ENCODE measurements at regions not wholly inside any gene's neighbourhood (a gene's known extent, or its start where the extent isn't known, plus 50 kb on each side); places are given as distances from the start of the nearest gene placed in this dataset.

- Histone ChIP-seq H3K27me3 (ENCODE audit: control insufficient read depth in 3 of 3, insufficient read depth in 3 of 3, low read depth in 1 of 3, low read length in 3 of 3) (no peaks in the 10 kb centered on the region), H3K79me1 (ENCODE audit: low read depth, low read length) (no peaks in the 10 kb centered on the region), H2AFZ (ENCODE audit: low read length) (no peak overlapping the region), H2BK12ac (ENCODE audit: low read length) (no peak overlapping the region), H3K27ac (replicated peaks; ENCODE audit: low read length) (no peak overlapping the region), H2BK5ac (ENCODE audit: low read length) (no peak overlapping the region), H4K8ac (ENCODE audit: low read depth, low read length) (no peak overlapping the region), H3K4ac (ENCODE audit: low read length) (no peak overlapping the region), H2AK5ac (ENCODE audit: low read depth, low read length) (no peak overlapping the region), H3K9ac (ENCODE audit: low read depth, low read length, poor library complexity) (no peak overlapping the region), H3K9me3 (replicated peaks in 1 of 2; ENCODE audit: control insufficient read depth in 2 of 2, insufficient read depth in 1 of 2, low read depth in 1 of 2, low read length in 2 of 2) (peaks cover 2 to 4% of the 10 kb centered on the region in 2 donors), H2BK15ac (ENCODE audit: low read length) (no peak overlapping the region), H3K18ac (ENCODE audit: low read length) (no peak overlapping the region), H4K91ac (ENCODE audit: low read depth, low read length, poor library complexity) (no peak overlapping the region), H3K23ac (ENCODE audit: low read depth, low read length, poor library complexity) (no peak overlapping the region), H3K36me3 (replicated peaks in 1 of 2; ENCODE audit: control insufficient read depth in 2 of 2, insufficient read depth in 2 of 2, low read length in 2 of 2) (no peaks in the 10 kb centered on the region), H3K4me1 (ENCODE audit: control insufficient read depth in 2 of 2, insufficient read depth in 1 of 2, low read depth in 1 of 2, low read length in 2 of 2) (peaks cover 5 to 11% of the 10 kb centered on the region in 2 donors), H2BK120ac (ENCODE audit: low read depth, low read length) (no peak overlapping the region), H3K4me3 (ENCODE audit: low read length in 2 of 2) (no peak overlapping the region), H3K14ac (ENCODE audit: low read length) (no peak overlapping the region), H3K4me2 (ENCODE audit: insufficient read depth, low read length, poor library complexity, severe bottlenecking) (no peak overlapping the region)
- WGBS, 2 donors (ENCODE audit: extremely low coverage in 2 of 2, insufficient read length in 2 of 2, insufficient replicate concordance in 1 of 2), result no CpG with 5 or more reads among the region's 4 CpGs
- no peak for DNase-seq (ENCODE audit: low spot score)
Observed at GRCh38 chr18:43642727-43643330, 365.5 kb upstream of the SYT4 start.

GRCh38 chr18:43648002-43648401 is 370.7 kb upstream of the SYT4 start:
- Histone ChIP-seq H3K9me3 (replicated peaks in 1 of 2; ENCODE audit: control insufficient read depth in 2 of 2, insufficient read depth in 1 of 2, low read depth in 1 of 2, low read length in 2 of 2) (no peaks in the 10 kb centered on the region), H3K27ac (replicated peaks; ENCODE audit: low read length) (no peak overlapping the region), H3K23ac (ENCODE audit: low read depth, low read length, poor library complexity) (no peak overlapping the region), H2AFZ (ENCODE audit: low read length) (no peak overlapping the region), H3K4ac (ENCODE audit: low read length) (no peak overlapping the region), H3K18ac (ENCODE audit: low read length) (no peak overlapping the region), H3K27me3 (ENCODE audit: control insufficient read depth in 3 of 3, insufficient read depth in 3 of 3, low read depth in 1 of 3, low read length in 3 of 3) (no peaks in the 10 kb centered on the region), H3K4me1 (ENCODE audit: control insufficient read depth in 2 of 2, insufficient read depth in 1 of 2, low read depth in 1 of 2, low read length in 2 of 2) (peaks cover 0 to 7% of the 10 kb centered on the region in 2 donors), H2AK5ac (ENCODE audit: low read depth, low read length) (no peak overlapping the region), H2BK120ac (ENCODE audit: low read depth, low read length) (no peak overlapping the region), H4K91ac (ENCODE audit: low read depth, low read length, poor library complexity) (no peak overlapping the region), H2BK15ac (ENCODE audit: low read length) (no peak overlapping the region), H2BK12ac (ENCODE audit: low read length) (no peak overlapping the region), H3K4me2 (ENCODE audit: insufficient read depth, low read length, poor library complexity, severe bottlenecking) (no peak overlapping the region), H3K36me3 (replicated peaks in 1 of 2; ENCODE audit: control insufficient read depth in 2 of 2, insufficient read depth in 2 of 2, low read length in 2 of 2) (no peaks in the 10 kb centered on the region), H2BK5ac (ENCODE audit: low read length) (no peak overlapping the region), H3K4me3 (ENCODE audit: low read length in 2 of 2) (no peak overlapping the region), H3K14ac (ENCODE audit: low read length) (no peak overlapping the region), H3K79me1 (ENCODE audit: low read depth, low read length) (no peaks in the 10 kb centered on the region), H3K9ac (ENCODE audit: low read depth, low read length, poor library complexity) (no peak overlapping the region), H4K8ac (ENCODE audit: low read depth, low read length) (no peak overlapping the region)
- no CpG with 5 or more reads among the region's 2 CpGs for WGBS, 2 donors (ENCODE audit: extremely low coverage in 2 of 2, insufficient read length in 2 of 2, insufficient replicate concordance in 1 of 2)
- DNase-seq (ENCODE audit: low spot score), result no peak

DNA sequence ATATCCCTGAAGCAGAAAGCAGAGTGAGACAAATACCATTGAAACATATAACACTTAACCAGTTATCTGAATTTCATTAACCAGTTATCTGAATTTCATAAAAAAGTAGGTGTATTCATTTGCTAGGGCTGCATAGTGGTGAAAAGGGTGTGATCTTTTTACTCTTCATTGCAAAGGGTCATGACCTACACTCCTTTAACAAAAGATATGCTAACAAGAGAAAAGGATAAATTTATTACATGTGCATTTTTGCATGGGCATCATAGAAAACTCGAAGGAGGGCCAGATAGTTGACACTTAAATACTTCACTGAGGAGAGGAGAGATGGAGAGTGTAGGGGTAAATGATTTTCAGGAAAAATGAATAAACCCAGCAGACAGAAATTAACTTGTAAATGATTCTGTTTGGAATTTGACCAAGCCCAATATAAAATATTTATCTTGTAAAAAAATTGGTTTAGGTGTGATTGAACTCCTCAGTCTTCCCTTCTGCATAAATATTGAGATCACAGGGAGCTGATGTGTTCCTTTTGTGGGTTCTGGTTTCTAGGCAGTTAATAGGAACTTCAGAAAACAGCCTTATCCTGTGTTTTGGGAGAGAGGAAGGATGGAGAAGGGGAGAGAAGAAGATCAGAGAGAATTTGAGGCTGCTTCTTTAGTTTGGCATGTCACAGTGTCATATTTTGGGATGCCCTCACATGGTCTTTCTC is 372.5 kb upstream of the SYT4 start:
- H2BK5ac ChIP-seq (ENCODE audit: low read length), result no peak overlapping the region
- H3K4me3 ChIP-seq (ENCODE audit: low read length in 2 of 2), result no peak overlapping the region
- WGBS, 2 donors (ENCODE audit: extremely low coverage in 2 of 2, insufficient read length in 2 of 2, insufficient replicate concordance in 1 of 2), result no CpG with 5 or more reads among the region's 1 CpG
- no peaks in the 10 kb centered on the region for H3K27me3 ChIP-seq (ENCODE audit: control insufficient read depth in 3 of 3, insufficient read depth in 3 of 3, low read depth in 1 of 3, low read length in 3 of 3)
- no peak overlapping the region for H2AFZ ChIP-seq (ENCODE audit: low read length)
- H3K79me1 ChIP-seq (ENCODE audit: low read depth, low read length), result no peaks in the 10 kb centered on the region
- no peak overlapping the region for H3K14ac ChIP-seq (ENCODE audit: low read length)
- no peak overlapping the region for H3K23ac ChIP-seq (ENCODE audit: low read depth, low read length, poor library complexity)
- no peaks in the 10 kb centered on the region for H3K9me3 ChIP-seq (replicated peaks in 1 of 2; ENCODE audit: control insufficient read depth in 2 of 2, insufficient read depth in 1 of 2, low read depth in 1 of 2, low read length in 2 of 2)
- no peak overlapping the region for H4K8ac ChIP-seq (ENCODE audit: low read depth, low read length)
- no peak overlapping the region for H4K91ac ChIP-seq (ENCODE audit: low read depth, low read length, poor library complexity)
- no peak overlapping the region for H3K4me2 ChIP-seq (ENCODE audit: insufficient read depth, low read length, poor library complexity, severe bottlenecking)
- no peak overlapping the region for H3K4ac ChIP-seq (ENCODE audit: low read length)
- H3K4me1 ChIP-seq (ENCODE audit: control insufficient read depth in 2 of 2, insufficient read depth in 1 of 2, low read depth in 1 of 2, low read length in 2 of 2), result peaks cover 0 to 2% of the 10 kb centered on the region in 2 donors
- no peaks in the 10 kb centered on the region for H3K36me3 ChIP-seq (replicated peaks in 1 of 2; ENCODE audit: control insufficient read depth in 2 of 2, insufficient read depth in 2 of 2, low read length in 2 of 2)
- H2BK120ac ChIP-seq (ENCODE audit: low read depth, low read length), result no peak overlapping the region
- H2BK15ac ChIP-seq (ENCODE audit: low read length), result no peak overlapping the region
- no peak overlapping the region for H2BK12ac ChIP-seq (ENCODE audit: low read length)
- H2AK5ac ChIP-seq (ENCODE audit: low read depth, low read length), result no peak overlapping the region
- H3K27ac ChIP-seq (replicated peaks; ENCODE audit: low read length), result no peak overlapping the region
- DNase-seq (ENCODE audit: low spot score), result no peak
- no peak overlapping the region for H3K18ac ChIP-seq (ENCODE audit: low read length)
- no peak overlapping the region for H3K9ac ChIP-seq (ENCODE audit: low read depth, low read length, poor library complexity)

- no peak overlapping the region for H2BK120ac ChIP-seq (ENCODE audit: low read depth, low read length)
- H3K27me3 ChIP-seq (ENCODE audit: control insufficient read depth in 3 of 3, insufficient read depth in 3 of 3, low read depth in 1 of 3, low read length in 3 of 3), result no peaks in the 10 kb centered on the region
- no peak overlapping the region for H3K9ac ChIP-seq (ENCODE audit: low read depth, low read length, poor library complexity)
- H4K91ac ChIP-seq (ENCODE audit: low read depth, low read length, poor library complexity), result no peak overlapping the region
- no peak overlapping the region for H2BK12ac ChIP-seq (ENCODE audit: low read length)
- no peak overlapping the region for H3K4me2 ChIP-seq (ENCODE audit: insufficient read depth, low read length, poor library complexity, severe bottlenecking)
- H4K8ac ChIP-seq (ENCODE audit: low read depth, low read length), result no peak overlapping the region
- H3K23ac ChIP-seq (ENCODE audit: low read depth, low read length, poor library complexity), result no peak overlapping the region
- no peak overlapping the region for H3K27ac ChIP-seq (replicated peaks; ENCODE audit: low read length)
- no peaks in the 10 kb centered on the region for H3K36me3 ChIP-seq (replicated peaks in 1 of 2; ENCODE audit: control insufficient read depth in 2 of 2, insufficient read depth in 2 of 2, low read length in 2 of 2)
- H3K9me3 ChIP-seq (replicated peaks in 1 of 2; ENCODE audit: control insufficient read depth in 2 of 2, insufficient read depth in 1 of 2, low read depth in 1 of 2, low read length in 2 of 2), result no peaks in the 10 kb centered on the region
- H2AK5ac ChIP-seq (ENCODE audit: low read depth, low read length), result no peak overlapping the region
- H3K4ac ChIP-seq (ENCODE audit: low read length), result no peak overlapping the region
- H2BK15ac ChIP-seq (ENCODE audit: low read length), result no peak overlapping the region
- WGBS, 2 donors (ENCODE audit: extremely low coverage in 2 of 2, insufficient read length in 2 of 2, insufficient replicate concordance in 1 of 2), result no CpG with 5 or more reads among the region's 2 CpGs
- H3K79me1 ChIP-seq (ENCODE audit: low read depth, low read length), result no peaks in the 10 kb centered on the region
- H3K4me3 ChIP-seq (ENCODE audit: low read length in 2 of 2), result no peak overlapping the region
- H2AFZ ChIP-seq (ENCODE audit: low read length), result no peak overlapping the region
- no peak for DNase-seq (ENCODE audit: low spot score)
- H3K18ac ChIP-seq (ENCODE audit: low read length), result no peak overlapping the region
- no peak overlapping the region for H2BK5ac ChIP-seq (ENCODE audit: low read length)
- peaks cover 0 to 2% of the 10 kb centered on the region in 2 donors for H3K4me1 ChIP-seq (ENCODE audit: control insufficient read depth in 2 of 2, insufficient read depth in 1 of 2, low read depth in 1 of 2, low read length in 2 of 2)
- H3K14ac ChIP-seq (ENCODE audit: low read length), result no peak overlapping the region
Observed at GRCh38 chr18:43650426-43650825, 373.1 kb upstream of the SYT4 start.
